GM21360 (cell line): ENCODE measurements at regions not wholly inside any gene's neighbourhood (a gene's known extent, or its start where the extent isn't known, plus 50 kb on each side); places are given as distances from the start of the nearest gene placed in this dataset.

Source experiments
- ATAC-seq: cut with Tn5 transposase; IDR thresholded peaks from one replicate; pipeline ENCODE4 v1.9.1; 2021; ENCODE audit warnings: mild to moderate bottlenecking, moderate library complexity; ENCODE audit not compliant: unreplicated experiment

- no peak for ATAC-seq
Observed at GRCh38 chr5:98627121-98627520, 146.3 kb upstream of the RGMB start.

- ATAC-seq = no peak
Observed at GRCh38 chr5:98630621-98631020, 142.8 kb upstream of the RGMB start.

- no peak for ATAC-seq
Observed at GRCh38 chr5:98631311-98632054, 142.0 kb upstream of the RGMB start.

GRCh38 chr5:98635656-98636055, 137.8 kb upstream of the RGMB start:
- ATAC-seq = no peak

- ATAC-seq = no peak
Observed at GRCh38 chr5:98637116-98637515, 136.3 kb upstream of the RGMB start.

- ATAC-seq = no peak
Observed at GRCh38 chr5:98637557-98637956, 135.9 kb upstream of the RGMB start.

- no peak for ATAC-seq
Observed at GRCh38 chr5:98638111-98638510, 135.4 kb upstream of the RGMB start.

GRCh38 chr5:98638701-98639100, 134.8 kb upstream of the RGMB start:
- ATAC-seq = no peak

GRCh38 chr5:98639274-98639673, 134.2 kb upstream of the RGMB start:
- ATAC-seq = no peak

GRCh38 chr5:98641671-98642070, 131.8 kb upstream of the RGMB start:
- ATAC-seq = no peak

GRCh38 chr5:98643569-98643968, 129.9 kb upstream of the RGMB start:
- no peak for ATAC-seq

- no peak for ATAC-seq
Observed at GRCh38 chr5:98651715-98652114, 121.7 kb upstream of the RGMB start.

- no peak for ATAC-seq
Observed at GRCh38 chr5:98656125-98656795, 117.2 kb upstream of the RGMB start.

- no peak for ATAC-seq
Observed at GRCh38 chr5:98656796-98657195, 116.7 kb upstream of the RGMB start.

GRCh38 chr5:98657559-98657958, 115.9 kb upstream of the RGMB start:
- ATAC-seq = no peak

GRCh38 chr5:98663521-98663920, 109.9 kb upstream of the RGMB start:
- no peak for ATAC-seq

- ATAC-seq = no peak
Observed at GRCh38 chr5:98664736-98665135, 108.7 kb upstream of the RGMB start.

GRCh38 chr5:98679963-98680362, 93.5 kb upstream of the RGMB start:
- no peak for ATAC-seq

GRCh38 chr5:98690002-98690401, 83.5 kb upstream of the RGMB start:
- ATAC-seq = no peak

GRCh38 chr5:98694902-98695301, 78.6 kb upstream of the RGMB start:
- ATAC-seq = no peak

GRCh38 chr5:98698359-98698758, 75.1 kb upstream of the RGMB start:
- ATAC-seq = no peak

GRCh38 chr5:98700730-98701129, 72.7 kb upstream of the RGMB start:
- no peak for ATAC-seq

- no peak for ATAC-seq
Observed at GRCh38 chr5:98705841-98706240, 67.6 kb upstream of the RGMB start.
